ENCODE measurements at regions not wholly inside any gene's neighbourhood (a gene's known extent, or its start where the extent isn't known, plus 50 kb on each side); places are given as distances from the start of the nearest gene placed in this dataset.

GRCh38 chr1:81452693-81453366 is 347.9 kb upstream of the ADGRL2 start:
- TF ChIP-seq CTCF (IDR thresholded peaks at IDR 0.05) (no peak), POLR2A (IDR thresholded peaks at IDR 0.05) (no peak), EP300 (IDR thresholded peaks at IDR 0.05) (no peak), POLR2AphosphoS5 (IDR thresholded peaks at IDR 0.05) (no peak)

Measured in sigmoid colon (tissue), 4 donors.